ENCODE measurements at regions not wholly inside any gene's neighbourhood (a gene's known extent, or its start where the extent isn't known, plus 50 kb on each side); places are given as distances from the start of the nearest gene placed in this dataset.

- TF ChIP-seq BACH1 (IDR thresholded peaks at IDR 0.05; ENCODE audit: borderline replicate concordance) (no peak), RFX5 (IDR thresholded peaks at IDR 0.05; ENCODE audit: low read depth, low read length) (no peak), PKNOX1 (IDR thresholded peaks at IDR 0.05) (no peak), CTCF (IDR thresholded peaks at IDR 0.05 in 2 of 3, conservative IDR thresholded peaks at IDR 0.05 in 1 of 3; ENCODE audit: control insufficient read depth in 2 of 3, extremely low read depth in 1 of 3, insufficient read depth in 1 of 3, low read depth in 3 of 3, low read length in 3 of 3) (no peak), E4F1 (IDR thresholded peaks at IDR 0.05; ENCODE audit: borderline replicate concordance, partially characterized antibody) (no peak), ELK1 (IDR thresholded peaks at IDR 0.05; ENCODE audit: low read depth, low read length) (no peak), EP300 (IDR thresholded peaks at IDR 0.05; ENCODE audit: borderline replicate concordance in 1 of 2, control insufficient read depth in 1 of 2, low read depth in 2 of 2, low read length in 2 of 2) (no peak), MAX (IDR thresholded peaks at IDR 0.05; ENCODE audit: low read depth, low read length) (no peak), ETV6 (conservative IDR thresholded peaks at IDR 0.05 in 1 of 2, IDR thresholded peaks at IDR 0.05 in 1 of 2; ENCODE audit: borderline replicate concordance in 1 of 2, low read depth in 1 of 2) (no peak), CHD2 (IDR thresholded peaks at IDR 0.05; ENCODE audit: borderline replicate concordance, low read depth, low read length) (no peak), PRDM15 (CRISPR knock-in tag; IDR thresholded peaks at IDR 0.05) (no peak), TCF3 (IDR thresholded peaks at IDR 0.05; ENCODE audit: borderline replicate concordance, insufficient read depth, low read depth, low read length) (no peak)
Measured at GRCh38 chr4:136793848-136794247, 738.4 kb downstream of the PCDH18 start.
